ENCODE measurements at regions not wholly inside any gene's neighbourhood (a gene's known extent, or its start where the extent isn't known, plus 50 kb on each side); places are given as distances from the start of the nearest gene placed in this dataset.

DNA sequence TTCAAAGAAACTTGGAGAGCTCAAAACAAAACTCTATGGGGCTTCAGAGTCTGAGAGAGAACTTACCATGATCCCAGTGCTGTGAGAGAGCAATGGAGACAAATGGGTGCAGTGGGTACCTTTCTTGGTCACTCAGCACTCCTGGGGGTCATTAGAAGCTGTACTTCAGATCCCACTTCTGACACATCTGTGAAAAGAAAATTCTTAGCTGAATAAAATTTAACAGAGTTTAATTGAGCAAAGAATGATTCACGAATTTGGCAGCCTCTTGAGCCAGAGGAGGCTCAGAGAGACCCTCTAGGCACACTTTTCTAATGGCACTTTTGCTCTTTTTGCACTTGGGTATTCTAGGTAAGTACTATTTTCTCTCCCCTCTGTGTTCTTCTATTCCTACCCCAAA is 96.8 kb upstream of the SYT10 start:
- no peak for TF ChIP-seq EZH2 (optimal IDR thresholded peaks at IDR 0.05; ENCODE audit: low read depth, low read length)
- TF ChIP-seq, protein P1, sequence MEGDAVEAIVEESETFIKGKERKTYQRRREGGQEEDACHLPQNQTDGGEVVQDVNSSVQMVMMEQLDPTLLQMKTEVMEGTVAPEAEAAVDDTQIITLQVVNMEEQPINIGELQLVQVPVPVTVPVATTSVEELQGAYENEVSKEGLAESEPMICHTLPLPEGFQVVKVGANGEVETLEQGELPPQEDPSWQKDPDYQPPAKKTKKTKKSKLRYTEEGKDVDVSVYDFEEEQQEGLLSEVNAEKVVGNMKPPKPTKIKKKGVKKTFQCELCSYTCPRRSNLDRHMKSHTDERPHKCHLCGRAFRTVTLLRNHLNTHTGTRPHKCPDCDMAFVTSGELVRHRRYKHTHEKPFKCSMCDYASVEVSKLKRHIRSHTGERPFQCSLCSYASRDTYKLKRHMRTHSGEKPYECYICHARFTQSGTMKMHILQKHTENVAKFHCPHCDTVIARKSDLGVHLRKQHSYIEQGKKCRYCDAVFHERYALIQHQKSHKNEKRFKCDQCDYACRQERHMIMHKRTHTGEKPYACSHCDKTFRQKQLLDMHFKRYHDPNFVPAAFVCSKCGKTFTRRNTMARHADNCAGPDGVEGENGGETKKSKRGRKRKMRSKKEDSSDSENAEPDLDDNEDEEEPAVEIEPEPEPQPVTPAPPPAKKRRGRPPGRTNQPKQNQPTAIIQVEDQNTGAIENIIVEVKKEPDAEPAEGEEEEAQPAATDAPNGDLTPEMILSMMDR (IDR thresholded peaks at IDR 0.05; ENCODE audit: low read length), result no peak
- TF ChIP-seq EZH2phosphoT487 (IDR thresholded peaks at IDR 0.05; ENCODE audit: low read length), result no peak
